ENCODE measurements at regions not wholly inside any gene's neighbourhood (a gene's known extent, or its start where the extent isn't known, plus 50 kb on each side); places are given as distances from the start of the nearest gene placed in this dataset.

GRCh38 chr4:136755531-136755916 lies 776.8 kb downstream of the PCDH18 start:
- H3K4me1 Mint-ChIP-seq, result no peaks in the 10 kb centered on the region

GRCh38 chr4:136754810-136755530 lies 777.3 kb downstream of the PCDH18 start:
- no peak for ATAC-seq (ENCODE audit: low read depth)
- Histone ChIP-seq H3K9me3 (ENCODE audit: control extremely low read depth in 1 of 3, control insufficient read depth in 2 of 3, insufficient read depth in 1 of 3, low read length in 2 of 3) (no peaks in the 10 kb centered on the region), H2AFZ (ENCODE audit: insufficient read depth, low read depth, low read length, poor library complexity, severe bottlenecking) (no peak overlapping the region), H3K4me1 (ENCODE audit: control insufficient read depth in 2 of 2, insufficient read depth in 2 of 2, low read length in 2 of 2) (no peaks in the 10 kb centered on the region), H3K79me2 (ENCODE audit: control insufficient read depth, insufficient read depth, low read length) (no peaks in the 10 kb centered on the region), H3K4me2 (replicated peaks; ENCODE audit: low read depth, low read length, poor library complexity, severe bottlenecking) (no peak overlapping the region), H3K27ac (ENCODE audit: low read length in 2 of 2) (no peak overlapping the region), H3K9ac (ENCODE audit: low read length) (no peak overlapping the region), H4K20me1 (ENCODE audit: control insufficient read depth, insufficient read depth, low read length, poor library complexity, severe bottlenecking) (no peaks in the 10 kb centered on the region), H3K4me3 (ENCODE audit: control extremely low read depth in 1 of 5, extremely low read depth in 1 of 5, insufficient read depth in 1 of 5, low read depth in 2 of 5, low read length in 4 of 5) (no peak overlapping the region), H3K27me3 (replicated peaks in 1 of 4; ENCODE audit: control extremely low read depth in 1 of 4, control insufficient read depth in 3 of 4, insufficient read depth in 4 of 4, low read length in 3 of 4) (no peaks in the 10 kb centered on the region), H3K36me3 (replicated peaks in 1 of 2; ENCODE audit: control extremely low read depth in 1 of 2, control insufficient read depth in 1 of 2, extremely low read depth in 1 of 2, insufficient read depth in 2 of 2, low read length in 1 of 2) (no peaks in the 10 kb centered on the region)
- no peaks in the 10 kb centered on the region for H3K9me3 Mint-ChIP-seq (ENCODE audit: insufficient read depth)
- TF ChIP-seq CTCF (IDR thresholded peaks at IDR 0.05), result no peak
- no peak for TF ChIP-seq EZH2 (IDR thresholded peaks at IDR 0.05; ENCODE audit: borderline replicate concordance, insufficient read depth, low read depth, low read length, poor library complexity, severe bottlenecking)
- intact Hi-C loops (cut with micrococcal nuclease), result no loop called here
- no peaks in the 10 kb centered on the region for H3K4me1 Mint-ChIP-seq
- H3K4me3 Mint-ChIP-seq, result no peak overlapping the region
- WGBS (ENCODE audit: insufficient coverage), result 60% methylated on average over 1 of the region's 2 CpGs
- DNase-seq, result no peak
- H3K27ac Mint-ChIP-seq, result no peak overlapping the region
- ChIA-PET POLR2A (no interaction called here), CTCF (no interaction called here)
- H3K27me3 Mint-ChIP-seq, result no peaks in the 10 kb centered on the region

More at GRCh38 chr4:136755531-136755916, 776.8 kb downstream of the PCDH18 start:
- H3K9me3 ChIP-seq (ENCODE audit: control extremely low read depth in 1 of 3, control insufficient read depth in 2 of 3, insufficient read depth in 1 of 3, low read length in 2 of 3), result no peaks in the 10 kb centered on the region
- no peak for ATAC-seq (ENCODE audit: low read depth)
- H3K4me2 ChIP-seq (replicated peaks; ENCODE audit: low read depth, low read length, poor library complexity, severe bottlenecking), result no peak overlapping the region
- DNase-seq, result no peak
- intact Hi-C loops (cut with micrococcal nuclease), result no loop called here
- no peaks in the 10 kb centered on the region for H3K79me2 ChIP-seq (ENCODE audit: control insufficient read depth, insufficient read depth, low read length)
- no peaks in the 10 kb centered on the region for H3K9me3 Mint-ChIP-seq (ENCODE audit: insufficient read depth)
- no peak overlapping the region for H3K27ac ChIP-seq (ENCODE audit: low read length in 2 of 2)
- H3K9ac ChIP-seq (ENCODE audit: low read length), result no peak overlapping the region
- no peak for TF ChIP-seq EZH2 (IDR thresholded peaks at IDR 0.05; ENCODE audit: borderline replicate concordance, insufficient read depth, low read depth, low read length, poor library complexity, severe bottlenecking)
- WGBS (ENCODE audit: insufficient coverage), result no CpG with 5 or more reads among the region's 1 CpG
- ChIA-PET POLR2A (no interaction called here), CTCF (no interaction called here)
- no peak overlapping the region for H2AFZ ChIP-seq (ENCODE audit: insufficient read depth, low read depth, low read length, poor library complexity, severe bottlenecking)
- H3K4me3 Mint-ChIP-seq, result no peak overlapping the region
- no peaks in the 10 kb centered on the region for H4K20me1 ChIP-seq (ENCODE audit: control insufficient read depth, insufficient read depth, low read length, poor library complexity, severe bottlenecking)
- H3K4me1 ChIP-seq (ENCODE audit: control insufficient read depth in 2 of 2, insufficient read depth in 2 of 2, low read length in 2 of 2), result no peaks in the 10 kb centered on the region
- no peaks in the 10 kb centered on the region for H3K27me3 ChIP-seq (replicated peaks in 1 of 4; ENCODE audit: control extremely low read depth in 1 of 4, control insufficient read depth in 3 of 4, insufficient read depth in 4 of 4, low read length in 3 of 4)
- no peaks in the 10 kb centered on the region for H3K27me3 Mint-ChIP-seq
- H3K36me3 ChIP-seq (replicated peaks in 1 of 2; ENCODE audit: control extremely low read depth in 1 of 2, control insufficient read depth in 1 of 2, extremely low read depth in 1 of 2, insufficient read depth in 2 of 2, low read length in 1 of 2), result no peaks in the 10 kb centered on the region
- H3K4me3 ChIP-seq (ENCODE audit: control extremely low read depth in 1 of 5, extremely low read depth in 1 of 5, insufficient read depth in 1 of 5, low read depth in 2 of 5, low read length in 4 of 5), result no peak overlapping the region
- H3K27ac Mint-ChIP-seq, result no peak overlapping the region
